GM18868 (cell line): ENCODE measurements at regions not wholly inside any gene's neighbourhood (a gene's known extent, or its start where the extent isn't known, plus 50 kb on each side); places are given as distances from the start of the nearest gene placed in this dataset.
"Not testable (repeated sequence)": the region's sequence is repeated elsewhere in the genome, so short reads cannot be mapped to it uniquely, and the experiment has no call there.

ENCODE experiments used
- ATAC-seq: cut with Tn5 transposase; IDR thresholded peaks from one replicate; pipeline ENCODE4 v1.9.1; 2021; ENCODE audit warnings: mild to moderate bottlenecking, moderate library complexity; ENCODE audit not compliant: unreplicated experiment

GRCh38 chr7:110519851-110520250 lies 571.1 kb upstream of the LRRN3 start:
- ATAC-seq = no peak

DNA sequence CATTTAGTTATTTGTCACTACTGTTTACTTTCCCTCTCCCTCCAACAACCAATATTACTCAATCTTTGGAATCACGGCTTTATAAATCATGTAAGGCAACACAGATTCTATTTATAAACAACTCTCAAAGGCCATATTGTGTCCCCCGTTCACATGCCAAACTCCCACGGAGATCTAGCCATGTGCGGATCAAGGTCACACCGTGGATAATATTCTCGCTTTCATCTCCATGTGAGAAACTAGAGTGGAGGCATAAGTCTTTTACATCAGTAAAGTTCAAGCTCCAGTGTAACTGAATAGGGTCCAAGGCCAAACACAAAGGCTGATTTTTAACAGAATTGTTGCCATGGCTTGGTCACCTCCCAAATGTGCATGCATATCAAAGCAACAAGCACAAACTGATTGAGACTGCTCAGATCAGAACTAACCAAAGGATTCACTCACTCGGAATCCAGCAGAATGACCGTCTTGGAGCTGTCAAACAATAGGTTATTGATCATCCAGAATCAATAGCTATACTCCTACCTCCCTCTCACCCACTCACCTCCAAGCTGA lies 569.5 kb upstream of the LRRN3 start:
- ATAC-seq = no peak

DNA sequence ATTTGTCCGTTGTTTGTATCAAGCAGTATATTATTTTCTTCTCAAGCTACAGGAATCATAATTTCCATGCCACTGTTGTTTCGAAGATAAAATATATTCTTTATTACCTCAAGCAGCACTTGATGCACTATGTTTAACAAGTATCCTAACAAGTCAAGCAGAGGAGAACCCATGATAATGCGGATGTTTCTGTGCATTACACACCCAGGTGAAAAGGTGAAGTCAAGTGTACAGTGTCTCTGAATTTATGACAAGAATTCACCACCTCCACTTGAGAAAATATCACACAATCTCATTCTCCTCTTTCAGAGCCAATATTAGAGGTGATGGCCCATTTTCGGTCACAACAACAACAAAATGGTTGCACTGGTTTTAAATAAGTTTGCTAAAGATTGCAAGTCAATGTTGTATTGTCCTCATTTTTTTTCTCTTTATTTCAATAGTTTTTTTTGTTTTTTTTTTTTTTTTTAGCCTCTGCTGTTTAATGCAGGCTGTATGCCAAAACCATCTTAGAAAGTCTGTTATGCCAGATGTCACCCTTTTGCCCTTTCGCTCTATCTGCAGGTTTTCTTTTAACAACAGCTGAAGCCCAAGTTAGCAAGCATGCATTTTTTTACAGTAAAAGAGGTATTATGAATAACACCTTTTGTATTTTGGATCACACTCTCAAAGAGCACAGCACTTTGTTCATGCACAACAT lies 568.7 kb upstream of the LRRN3 start:
- no peak for ATAC-seq

GRCh38 chr7:110522761-110523200 lies 568.1 kb upstream of the LRRN3 start:
- ATAC-seq = no peak

DNA sequence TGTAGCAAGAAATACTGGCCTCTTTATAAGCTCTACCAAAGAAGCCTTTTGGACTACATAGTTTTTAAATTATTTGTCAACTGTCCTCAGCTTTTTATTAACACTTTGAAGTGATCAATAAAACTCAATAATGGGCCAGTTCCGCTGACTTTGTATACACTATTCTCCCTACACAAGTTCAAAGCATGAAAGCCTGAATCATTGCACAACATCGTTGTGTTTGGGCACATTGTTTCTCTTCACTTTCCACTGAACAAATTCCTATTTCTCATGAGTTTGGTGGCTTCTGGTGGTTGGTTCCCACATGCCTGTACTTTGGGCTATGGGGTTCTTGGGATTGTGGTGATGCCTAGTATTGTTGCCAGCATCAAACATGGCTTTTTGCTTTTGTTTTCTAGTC lies 561.8 kb upstream of the LRRN3 start:
- ATAC-seq = no peak

DNA sequence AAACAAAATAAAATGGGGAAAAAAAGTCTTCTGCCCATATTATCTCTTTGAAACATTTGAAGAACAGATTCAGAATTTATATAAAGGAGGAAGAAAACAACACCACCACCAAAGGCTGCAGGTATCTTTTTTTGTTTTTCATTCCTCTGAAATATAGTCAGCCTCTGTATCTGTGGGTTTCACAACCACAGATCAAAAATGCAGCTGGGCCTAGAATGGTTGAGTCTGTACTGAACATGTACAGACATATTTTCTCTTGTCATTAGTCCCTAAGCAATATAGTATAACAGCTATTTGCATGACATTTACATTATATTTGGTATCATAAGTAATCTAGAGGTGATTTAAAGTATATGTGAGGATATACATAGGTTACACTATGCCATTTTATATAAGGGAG lies 559.7 kb upstream of the LRRN3 start:
- no peak for ATAC-seq

- peak; percentile 51 for ATAC-seq
Observed at GRCh38 chr7:110534241-110534931, 556.5 kb upstream of the LRRN3 start.

GRCh38 chr7:110539216-110539615 lies 551.7 kb upstream of the LRRN3 start:
- ATAC-seq = no peak

DNA sequence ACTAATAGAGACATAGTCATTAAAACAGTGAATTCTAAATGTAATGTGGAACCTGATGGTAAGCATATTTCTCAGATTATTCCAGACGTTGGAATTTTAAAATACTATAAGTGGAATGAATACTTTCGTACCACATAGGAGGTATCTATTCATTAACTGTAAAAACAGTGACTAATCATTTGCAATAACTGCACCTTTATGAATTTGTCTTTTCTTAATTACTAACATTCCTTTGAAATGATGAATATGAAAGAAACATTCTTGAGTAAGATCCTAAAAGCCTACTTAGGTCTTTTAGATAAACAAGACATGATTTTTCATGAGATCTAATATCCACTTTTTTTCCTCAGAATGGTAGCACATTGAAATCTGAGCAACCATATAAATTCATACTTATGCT lies 549.0 kb upstream of the LRRN3 start:
- ATAC-seq = no peak

DNA sequence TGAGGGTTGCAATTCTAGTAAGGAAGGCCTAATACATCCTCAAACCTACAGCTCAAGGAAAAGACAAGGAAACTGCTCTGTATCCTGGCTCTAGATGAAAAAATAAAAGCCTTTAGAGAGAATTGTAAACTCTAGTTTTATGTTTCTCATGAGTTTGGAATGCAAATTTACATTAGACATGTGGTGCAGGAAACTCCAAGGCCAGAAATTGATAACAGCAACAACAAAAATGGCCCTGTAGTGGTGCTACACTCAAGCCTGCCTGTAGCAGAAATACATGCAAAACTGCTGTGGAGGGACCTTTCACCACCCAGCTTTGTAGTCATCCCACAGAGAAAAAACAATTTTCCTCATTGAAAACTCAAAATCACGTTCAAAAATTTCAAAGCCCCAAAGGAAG lies 546.7 kb upstream of the LRRN3 start:
- ATAC-seq = no peak

GRCh38 chr7:110548372-110548771 lies 542.6 kb upstream of the LRRN3 start:
- ATAC-seq = no peak

DNA sequence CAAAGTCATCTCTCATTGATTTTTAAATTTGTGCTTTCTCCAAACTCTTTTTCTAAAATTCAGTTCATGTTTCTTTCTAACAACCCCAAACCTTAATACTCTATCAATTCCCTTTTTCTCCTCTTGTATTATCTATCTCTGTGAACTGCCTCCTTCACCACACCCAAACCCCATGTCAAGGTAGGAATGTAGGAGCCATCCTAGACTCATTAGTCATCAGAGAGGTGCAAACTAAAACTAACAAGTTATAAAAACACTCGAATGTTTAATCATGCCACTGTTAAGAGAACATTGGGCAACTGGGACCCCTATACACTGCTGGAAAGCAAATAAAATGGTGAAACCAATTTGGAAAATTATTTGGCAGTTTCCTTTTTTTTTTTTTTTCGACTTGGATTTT lies 533.8 kb upstream of the LRRN3 start:
- ATAC-seq = no peak

DNA sequence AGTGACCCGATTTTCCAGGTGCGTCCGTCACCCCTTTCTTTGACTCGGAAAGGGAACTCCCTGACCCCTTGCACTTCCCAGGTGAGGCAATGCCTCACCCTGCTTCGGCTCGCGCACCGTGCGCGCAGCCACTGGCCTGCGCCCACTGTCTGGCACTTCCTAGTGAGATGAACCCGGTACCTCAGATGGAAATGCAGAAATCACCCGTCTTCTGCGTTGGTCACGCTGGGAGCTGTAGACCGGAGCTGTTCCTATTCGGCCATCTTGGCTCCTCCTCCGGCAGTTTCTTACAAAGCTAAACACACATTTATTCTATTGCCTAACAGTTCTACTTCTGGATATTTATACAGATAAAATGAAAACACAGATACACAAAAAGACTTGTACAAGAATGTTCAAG lies 527.6 kb upstream of the LRRN3 start:
- not testable (repeated sequence) for ATAC-seq

GRCh38 chr7:110564246-110564645 lies 526.7 kb upstream of the LRRN3 start:
- ATAC-seq = no peak

- no peak for ATAC-seq
Observed at GRCh38 chr7:110568388-110568787, 522.5 kb upstream of the LRRN3 start.

GRCh38 chr7:110568932-110569331 lies 522.0 kb upstream of the LRRN3 start:
- no peak for ATAC-seq

GRCh38 chr7:110569486-110570205 lies 521.3 kb upstream of the LRRN3 start:
- ATAC-seq = no peak

- ATAC-seq = no peak
Observed at GRCh38 chr7:110573862-110574528, 516.9 kb upstream of the LRRN3 start.

DNA sequence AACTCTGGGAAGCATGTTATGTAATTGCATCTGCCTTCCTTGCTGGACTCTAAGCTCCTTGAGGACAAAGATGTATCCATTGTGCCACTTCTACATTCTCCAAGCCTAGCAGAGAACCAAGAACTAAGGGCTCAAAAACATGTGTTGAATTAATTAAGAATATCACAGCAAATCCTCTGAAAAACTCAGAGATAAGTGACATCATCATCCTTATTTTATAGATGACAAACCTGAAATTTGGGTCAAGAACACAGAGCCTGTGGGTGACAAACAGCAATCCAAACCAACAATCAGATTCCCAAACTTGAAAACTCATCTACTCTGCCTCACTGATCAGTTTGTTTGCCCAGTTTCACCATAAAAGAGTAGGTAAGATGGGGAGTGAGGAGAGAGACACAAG lies 503.6 kb upstream of the LRRN3 start:
- no peak for ATAC-seq

- ATAC-seq = no peak
Observed at GRCh38 chr7:110590415-110590814, 500.5 kb upstream of the LRRN3 start.

DNA sequence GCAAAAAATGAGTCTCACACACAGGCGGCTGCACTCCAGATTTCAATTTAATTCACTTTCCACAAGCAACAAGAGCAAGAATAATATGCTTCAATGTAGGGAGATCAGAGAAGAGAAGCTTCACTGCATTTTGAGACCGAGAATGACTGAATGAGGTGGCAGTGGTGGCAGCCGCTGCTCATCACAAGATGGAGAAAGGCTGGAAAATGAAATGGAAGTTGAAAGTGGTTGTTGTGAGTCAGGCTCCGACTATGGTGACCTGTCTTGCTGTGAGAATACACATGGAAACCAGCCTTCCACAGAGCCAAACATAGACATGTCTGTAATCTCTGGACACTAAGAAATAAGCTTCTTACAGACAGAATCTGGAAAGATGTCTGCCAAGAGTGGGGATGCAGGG lies 499.6 kb upstream of the LRRN3 start:
- ATAC-seq = no peak
